COLO668 (cell line): ENCODE measurements at regions not wholly inside any gene's neighbourhood (a gene's known extent, or its start where the extent isn't known, plus 50 kb on each side); places are given as distances from the start of the nearest gene placed in this dataset.
"Not testable (repeated sequence)": the region's sequence is repeated elsewhere in the genome, so short reads cannot be mapped to it uniquely, and the experiment has no call there.

Source experiments
- DNase-seq: peaks from one replicate; lab custom pipeline; 2025; ENCODE audit not compliant: unreplicated experiment; lab: John Stamatoyannopoulos, UW

DNA sequence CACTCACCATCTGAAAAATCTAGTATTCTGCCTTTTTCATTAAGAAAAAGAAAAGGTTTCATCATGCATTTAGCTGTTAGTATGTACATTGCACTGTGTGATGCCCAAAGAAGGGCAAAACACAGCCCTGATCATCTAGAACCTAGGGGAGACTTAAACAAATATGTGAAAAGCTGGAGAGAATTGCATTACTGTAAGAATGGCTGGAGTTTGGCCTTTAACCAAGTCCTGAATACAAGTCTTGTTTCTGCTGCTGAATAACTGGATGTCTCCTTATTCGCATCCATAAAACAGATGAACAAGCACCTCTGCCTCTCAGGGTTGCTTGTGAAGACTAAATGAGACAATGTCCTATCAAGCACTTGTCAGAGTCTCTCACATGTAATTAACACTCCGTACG, 233.4 kb upstream of the LRTM1 start:
- no peak for DNase-seq

GRCh38 chr3:55160241-55160983, 232.6 kb upstream of the LRTM1 start:
- no peak for DNase-seq

DNA sequence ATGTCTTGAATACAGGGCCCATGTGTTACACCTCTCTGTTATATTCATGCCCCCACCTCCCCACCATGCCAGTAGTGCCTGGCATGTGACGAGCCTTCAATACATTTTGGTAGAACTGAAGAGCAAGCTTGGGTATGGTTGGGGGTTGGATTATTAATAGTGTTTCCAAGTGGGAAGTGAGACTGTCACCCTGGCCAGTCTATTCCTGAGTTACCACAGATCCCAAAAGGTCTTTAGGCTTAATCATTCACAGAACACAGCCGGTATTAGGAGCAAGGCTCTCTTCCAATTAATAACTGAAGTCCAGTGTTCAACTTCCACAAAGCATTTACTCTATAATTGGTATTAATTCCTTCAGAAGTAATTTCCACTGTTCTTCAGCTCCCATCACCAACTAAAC, 231.9 kb upstream of the LRTM1 start:
- DNase-seq: no peak

DNA sequence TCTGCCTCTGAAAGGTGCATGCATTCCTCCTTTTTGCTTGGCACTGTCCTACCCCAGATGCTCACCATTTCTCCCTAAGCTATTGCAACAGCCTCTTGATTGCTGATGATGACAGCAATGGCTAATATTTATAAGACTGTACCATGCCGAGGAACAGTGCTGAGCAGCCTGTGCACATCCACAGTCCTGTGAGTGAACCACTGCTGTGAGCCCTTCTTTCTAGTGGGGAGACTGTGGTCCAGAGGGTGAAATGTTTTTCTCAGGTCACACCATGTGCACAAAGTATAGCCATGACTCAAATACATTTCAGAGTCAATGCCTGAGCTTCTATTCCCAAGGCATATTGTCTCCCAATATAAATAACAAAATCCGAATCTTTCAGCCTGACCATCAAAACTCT, 231.2 kb upstream of the LRTM1 start:
- DNase-seq: no peak

GRCh38 chr3:55158345-55158744, 230.5 kb upstream of the LRTM1 start:
- no peak for DNase-seq

DNA sequence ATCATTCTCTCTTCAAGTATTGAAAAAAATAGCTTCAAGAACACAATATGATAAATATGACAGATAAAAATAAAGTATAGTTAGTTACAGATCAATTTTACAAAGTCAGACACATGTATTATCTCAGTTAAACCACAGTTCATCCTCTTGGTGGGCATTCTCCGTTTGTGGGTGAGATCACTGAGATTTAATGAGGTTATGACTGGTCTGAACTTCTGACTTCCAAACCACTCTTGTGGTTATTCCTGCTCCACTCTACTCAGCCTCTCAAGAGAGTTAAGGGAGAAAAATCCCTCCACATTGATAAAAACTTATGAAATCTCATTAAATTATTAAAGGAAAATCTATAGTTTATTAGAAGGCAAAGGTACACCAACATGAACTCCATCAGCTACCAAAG, 229.9 kb upstream of the LRTM1 start:
- DNase-seq: no peak

DNA sequence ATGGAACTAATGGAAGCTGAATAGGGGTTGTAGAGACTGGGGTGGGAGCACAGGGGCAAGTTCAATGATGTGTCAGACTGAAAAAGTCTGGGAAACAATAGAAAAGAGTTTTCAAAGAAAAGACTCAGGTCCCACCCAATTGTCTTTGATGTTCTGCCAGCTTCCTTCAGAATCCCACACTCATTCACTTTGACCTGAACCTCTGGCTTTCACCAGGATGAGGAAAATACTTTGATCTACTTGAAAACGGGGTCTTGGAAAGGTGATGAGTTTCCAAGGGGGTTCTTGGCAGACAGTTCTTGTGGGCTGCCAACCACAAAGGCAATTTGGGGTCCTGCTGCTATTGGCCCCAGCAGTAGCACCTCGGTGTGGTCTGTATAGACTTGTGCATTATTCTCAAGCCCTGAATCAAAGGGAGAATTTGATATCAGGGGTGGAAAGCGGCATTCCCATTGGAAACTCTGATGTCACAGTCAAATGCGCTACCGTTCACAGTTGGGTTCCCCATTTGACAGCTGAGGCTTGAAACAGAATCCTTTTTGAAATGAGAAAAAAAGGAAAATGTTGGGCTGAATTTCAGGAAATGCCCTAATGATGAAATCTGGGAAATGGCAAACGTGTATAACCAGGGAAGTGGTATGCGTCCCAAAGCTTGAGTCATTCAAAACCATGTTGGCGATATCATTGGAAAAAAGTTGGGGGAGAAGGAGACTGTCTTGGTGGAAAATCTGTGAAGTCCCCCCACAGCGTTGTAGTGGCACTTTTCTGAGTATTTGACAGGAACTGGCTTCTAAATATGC, 229.2 kb upstream of the LRTM1 start:
- no peak for DNase-seq

- DNase-seq: no peak
These were observed 220.2 kb upstream of the LRTM1 start for GRCh38 chr3:55147856-55148720.

GRCh38 chr3:55147406-55147805, 219.5 kb upstream of the LRTM1 start:
- DNase-seq: no peak

- no peak for DNase-seq
These were observed 218.4 kb upstream of the LRTM1 start for GRCh38 chr3:55146216-55146615.

DNA sequence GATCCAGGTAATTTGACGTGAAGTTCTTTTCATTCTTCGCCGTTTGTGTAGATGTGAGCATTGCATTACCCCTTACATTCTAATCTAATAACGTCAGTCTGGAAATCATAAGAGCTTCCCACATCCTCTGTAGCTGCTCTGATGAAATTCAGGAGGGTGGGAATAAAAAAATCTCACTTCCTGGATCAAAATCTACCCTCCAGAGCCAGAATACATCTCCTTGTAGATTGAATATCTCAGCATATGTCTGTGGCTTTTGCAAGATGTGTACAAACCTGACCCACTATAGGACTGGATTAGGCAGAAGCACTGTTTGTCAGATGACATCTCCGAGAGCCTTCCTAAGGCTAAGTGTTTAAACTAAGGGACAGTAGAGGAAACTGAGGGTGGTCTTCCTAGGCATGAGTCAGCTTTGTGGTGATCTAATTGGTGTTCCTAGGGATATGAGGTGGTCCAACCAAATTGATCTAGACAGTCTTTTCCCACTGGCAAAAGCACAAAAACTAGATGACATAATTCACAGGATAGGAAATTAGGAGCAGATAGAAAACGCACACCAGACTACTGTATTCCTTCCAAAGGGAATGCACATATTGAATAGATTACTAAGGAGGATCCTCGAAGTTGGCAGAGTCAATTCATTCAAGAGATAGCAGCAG, 216.3 kb upstream of the LRTM1 start:
- no peak for DNase-seq

GRCh38 chr3:55143336-55143735, 215.5 kb upstream of the LRTM1 start:
- no peak for DNase-seq

GRCh38 chr3:55136291-55136690, 208.4 kb upstream of the LRTM1 start:
- DNase-seq: not testable (repeated sequence)

- no peak for DNase-seq
These were observed 200.5 kb upstream of the LRTM1 start for GRCh38 chr3:55128225-55128823.

- DNase-seq: no peak
These were observed 199.7 kb upstream of the LRTM1 start for GRCh38 chr3:55127565-55127964.

DNA sequence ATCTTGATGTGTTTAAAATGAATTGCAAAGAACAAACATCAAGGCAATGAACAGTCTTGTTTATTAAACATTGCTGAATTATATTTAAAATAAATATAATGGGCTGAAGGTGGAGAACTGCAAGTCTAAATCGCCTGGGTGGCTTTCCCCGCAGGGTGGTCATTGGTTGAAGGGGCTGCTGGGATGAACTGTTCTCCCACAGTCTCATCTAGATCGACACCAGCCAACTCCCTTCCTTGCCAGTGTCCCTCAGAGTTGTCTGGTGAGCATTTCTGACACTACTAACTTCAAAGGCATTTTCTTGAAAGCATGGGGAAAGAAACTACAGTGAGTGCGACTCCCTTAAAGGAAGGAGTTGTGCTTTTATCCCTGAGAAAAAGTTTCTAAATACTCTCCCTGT, 196.5 kb upstream of the LRTM1 start:
- DNase-seq: no peak
